ENCODE measurements at regions not wholly inside any gene's neighbourhood (a gene's known extent, or its start where the extent isn't known, plus 50 kb on each side); places are given as distances from the start of the nearest gene placed in this dataset.

DNA sequence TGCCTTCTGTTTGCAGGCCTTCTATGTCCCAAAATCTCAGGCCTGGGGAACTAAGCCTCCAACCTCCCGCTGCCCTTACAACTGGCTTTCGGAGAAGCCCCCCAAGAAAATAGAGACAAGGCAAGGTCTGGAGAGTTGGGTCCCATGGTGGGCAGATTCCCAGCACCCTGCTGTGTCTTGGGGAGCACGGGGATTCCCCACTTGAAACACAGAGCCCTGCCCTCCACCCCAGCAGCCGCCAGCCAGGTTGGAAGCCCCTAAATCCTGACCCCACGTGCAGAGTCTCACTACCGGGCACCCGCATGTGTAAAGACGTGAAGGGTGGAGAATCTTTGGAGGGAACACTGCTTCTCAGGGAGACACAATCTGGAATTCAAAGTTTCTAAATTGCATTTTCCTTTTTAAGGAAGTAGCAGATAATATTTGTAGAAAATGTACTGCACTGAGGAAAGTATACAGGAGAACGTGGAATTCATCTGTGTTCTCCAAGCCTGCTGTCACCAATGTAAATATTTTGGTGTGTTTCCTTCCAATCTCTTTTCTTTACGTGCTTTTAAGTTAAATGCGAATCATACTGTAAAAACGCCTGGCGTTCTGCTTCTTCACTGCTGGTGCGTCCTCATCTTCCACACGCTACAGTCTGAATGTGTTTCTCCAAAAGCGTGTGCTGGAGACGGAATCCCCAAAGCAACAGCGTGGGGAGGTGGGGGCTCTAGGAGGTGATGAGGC lies 220.9 kb downstream of the BRD1 start:
- no peak for DNase-seq (ENCODE audit: low read depth)

DNA sequence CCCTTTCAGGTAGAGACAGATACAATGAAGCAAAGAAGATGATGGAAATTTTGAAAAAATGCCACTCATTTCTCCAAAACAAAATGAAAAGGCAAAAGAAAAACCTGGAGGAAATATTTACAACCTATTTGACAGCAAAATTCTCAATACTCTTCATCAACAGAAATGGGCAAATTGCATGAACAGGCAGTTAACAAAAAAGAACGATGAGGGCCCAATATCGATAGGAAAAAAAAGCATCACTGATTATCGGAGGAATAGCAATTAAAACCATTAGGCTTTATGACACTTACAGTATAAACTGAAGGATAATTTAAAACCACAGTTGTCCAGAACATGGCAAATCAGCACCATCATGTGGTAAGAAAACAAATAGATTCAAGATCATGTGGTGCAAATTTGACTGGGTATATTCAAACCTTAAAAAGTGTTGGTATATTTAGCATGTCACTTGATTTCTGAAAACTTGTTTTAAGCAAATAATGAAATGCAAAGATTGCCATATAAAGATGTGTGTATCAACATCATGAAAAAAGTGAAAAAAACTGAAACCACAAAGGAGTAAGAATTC lies 222.9 kb downstream of the BRD1 start:
- no peak for DNase-seq (ENCODE audit: low read depth)

DNA sequence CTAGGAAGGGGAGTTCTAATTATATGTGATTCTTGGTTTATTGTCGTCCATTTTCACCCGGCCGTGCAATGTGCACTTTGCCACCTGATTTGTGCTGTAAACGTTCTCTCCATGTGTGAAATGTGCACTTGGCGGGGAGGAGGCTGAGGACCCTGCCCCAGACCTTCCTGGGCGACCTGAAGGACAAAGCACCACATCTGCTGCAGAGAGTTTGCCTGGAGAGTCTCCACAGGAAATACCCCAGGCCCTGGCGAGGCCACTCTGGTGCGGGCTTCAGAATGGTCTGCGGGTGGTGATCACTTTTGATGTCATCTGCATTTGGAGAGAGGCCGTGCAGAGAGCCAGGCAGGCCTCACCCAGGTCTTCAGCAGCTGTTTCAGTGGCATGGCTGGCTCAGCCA lies 224.7 kb downstream of the BRD1 start:
- no peak for DNase-seq (ENCODE audit: low read depth)

DNA sequence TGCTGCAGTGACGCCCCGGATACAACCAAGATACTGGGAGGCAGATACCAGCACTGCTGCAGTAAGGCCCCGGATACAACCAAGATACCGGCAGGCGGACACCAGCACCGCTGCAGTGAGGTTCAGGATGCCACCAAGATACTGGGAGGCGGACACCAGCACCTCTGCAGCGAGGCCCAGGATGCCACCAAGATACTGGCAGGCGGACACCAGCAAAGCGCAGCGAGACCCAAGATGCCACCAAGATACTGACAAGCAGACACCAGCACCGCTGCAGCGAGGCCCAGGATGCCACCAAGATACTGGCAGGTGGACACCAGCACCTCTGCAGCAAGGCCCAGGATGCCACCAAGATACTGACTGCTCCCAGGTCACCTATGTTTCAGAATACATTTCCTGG lies 225.2 kb downstream of the BRD1 start:
- no peak for DNase-seq (ENCODE audit: low read depth)

DNA sequence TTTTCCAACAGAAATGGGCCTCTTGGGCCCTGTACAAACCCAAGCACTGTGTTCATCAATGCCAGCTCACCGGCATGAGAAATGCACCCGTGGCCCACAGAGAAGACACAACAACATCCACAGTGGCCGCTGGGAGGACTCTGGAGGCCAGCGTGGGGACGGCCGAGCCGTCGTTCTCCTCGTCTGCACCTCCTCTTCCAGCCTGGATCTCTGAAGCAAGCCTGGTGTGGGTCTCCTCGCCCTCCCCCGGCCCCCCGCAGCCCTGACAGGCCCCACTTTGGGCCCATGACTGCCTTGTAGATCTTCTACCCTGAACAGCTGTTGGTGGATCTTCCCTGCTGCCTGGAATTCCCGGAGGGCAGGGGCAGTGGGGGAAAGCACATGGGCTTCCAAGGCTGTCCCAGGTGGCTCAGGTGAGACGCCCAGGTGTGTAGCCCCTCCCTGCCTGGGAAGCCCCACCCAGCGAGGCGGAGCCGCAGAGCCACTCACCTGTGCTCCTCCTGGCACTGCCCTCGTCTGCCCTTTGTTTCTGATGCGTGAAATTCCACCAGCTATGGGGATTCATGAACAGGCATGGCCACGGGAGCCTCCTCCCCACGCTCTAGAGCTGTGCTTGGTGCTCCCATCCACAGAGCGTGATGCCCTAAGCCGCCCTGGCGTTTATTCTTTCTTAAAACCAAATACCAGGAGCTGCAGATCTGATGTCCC lies 225.9 kb downstream of the BRD1 start:
- DNase-seq (ENCODE audit: low read depth), result no peak

DNA sequence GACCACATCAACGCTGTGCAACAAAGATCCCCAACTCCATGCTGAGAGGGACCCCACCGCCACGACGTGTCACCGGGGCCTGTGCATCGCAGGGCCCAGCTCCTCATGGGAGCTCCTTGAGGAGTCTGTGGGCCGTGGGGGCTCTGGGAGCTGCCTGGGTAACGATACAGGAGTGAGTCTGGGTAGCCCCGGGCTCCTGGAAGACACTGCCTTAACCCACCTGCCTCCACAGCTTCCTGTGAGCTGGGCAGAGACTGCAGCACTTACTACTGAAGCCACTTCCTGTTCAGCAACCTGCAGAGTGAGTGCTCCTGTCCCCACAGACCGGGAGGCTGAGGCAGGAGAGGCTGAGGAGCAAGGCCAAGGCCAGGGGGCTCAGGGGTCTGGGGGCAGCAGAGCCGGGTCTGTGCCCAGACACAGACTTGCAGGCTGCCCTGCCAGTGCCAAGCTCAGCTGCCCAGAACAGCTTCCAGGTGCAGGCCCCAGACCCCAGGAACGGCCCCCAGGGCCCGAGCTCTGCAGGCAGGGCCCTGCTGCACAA lies 226.7 kb downstream of the BRD1 start:
- no peak for DNase-seq (ENCODE audit: low read depth)

DNA sequence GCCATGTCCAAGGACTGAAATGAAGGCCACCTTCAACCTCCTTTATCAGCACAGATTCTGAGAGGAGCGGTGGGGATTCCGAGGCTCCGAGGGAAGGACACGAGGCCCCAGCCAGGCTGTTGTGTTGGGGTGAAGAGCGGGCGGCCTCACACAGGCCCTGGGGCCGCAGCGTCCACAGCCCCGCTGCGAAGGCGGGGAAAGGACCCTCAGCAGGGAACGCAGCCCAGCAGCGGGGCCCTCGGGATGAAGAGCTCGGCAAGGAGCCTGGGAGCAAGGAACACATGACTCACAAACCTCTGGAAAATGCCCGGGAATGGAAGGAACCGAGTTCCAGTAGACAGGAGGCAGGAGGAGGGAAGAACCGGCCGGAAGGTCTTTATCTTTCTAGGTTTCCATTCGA lies 227.2 kb downstream of the BRD1 start:
- no peak for DNase-seq (ENCODE audit: low read depth)

DNA sequence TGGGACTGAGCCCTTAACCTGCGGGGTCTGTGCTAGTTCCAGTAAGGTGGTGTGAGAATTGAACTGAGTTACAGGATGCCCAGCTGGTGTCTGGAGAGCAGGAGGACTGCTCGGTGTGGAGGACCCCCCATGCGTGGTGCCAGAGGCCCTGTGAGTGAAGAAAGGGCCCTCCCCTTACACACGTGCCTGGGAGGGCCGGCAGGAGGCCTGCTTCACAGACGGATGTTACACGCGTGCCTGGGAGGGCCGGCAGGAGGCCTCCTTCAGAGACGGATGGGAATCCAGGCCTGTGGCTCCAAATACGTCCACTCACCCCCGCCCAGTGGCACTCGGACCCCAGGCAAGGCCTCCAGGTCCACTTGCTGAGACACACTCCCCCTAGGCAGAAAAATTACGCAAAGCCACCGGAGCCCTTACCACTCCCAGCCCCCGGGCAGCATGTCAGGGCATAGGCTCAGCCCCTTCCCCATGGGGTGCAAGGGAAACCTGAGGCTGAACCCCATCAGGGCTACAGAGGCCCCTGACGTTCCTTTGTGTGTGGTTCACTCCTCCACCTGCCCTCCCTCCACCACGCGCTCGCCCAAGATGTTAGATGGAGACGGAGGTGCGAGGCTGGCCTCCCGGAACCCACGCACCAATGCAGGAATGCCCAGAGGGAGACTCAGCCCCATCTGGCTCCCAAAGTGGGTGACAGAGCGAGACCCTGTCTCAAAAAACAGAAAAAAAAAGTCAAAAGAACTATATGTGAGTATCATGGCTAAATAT lies 227.8 kb downstream of the BRD1 start:
- DNase-seq (ENCODE audit: low read depth), result no peak

DNA sequence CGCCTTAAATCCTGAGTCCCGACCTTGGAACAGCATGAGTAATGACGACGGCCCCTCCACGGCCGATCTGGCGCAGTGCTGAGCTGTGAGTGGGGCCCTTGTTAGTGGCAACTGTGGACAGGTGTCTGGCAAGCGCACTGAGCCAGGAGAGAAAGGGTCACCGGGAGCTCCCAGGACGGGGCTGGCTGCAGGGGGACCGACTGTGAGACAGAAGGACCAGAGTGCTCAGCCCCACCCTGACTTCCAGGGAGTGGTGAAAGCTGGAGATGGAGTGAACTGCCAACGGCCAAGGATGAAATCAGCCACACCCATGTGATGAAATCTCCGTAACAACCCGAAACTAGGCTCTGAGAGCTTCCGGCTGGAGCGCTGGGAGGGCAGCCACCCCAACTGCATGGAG lies 228.6 kb downstream of the BRD1 start:
- DNase-seq (ENCODE audit: low read depth), result no peak

DNA sequence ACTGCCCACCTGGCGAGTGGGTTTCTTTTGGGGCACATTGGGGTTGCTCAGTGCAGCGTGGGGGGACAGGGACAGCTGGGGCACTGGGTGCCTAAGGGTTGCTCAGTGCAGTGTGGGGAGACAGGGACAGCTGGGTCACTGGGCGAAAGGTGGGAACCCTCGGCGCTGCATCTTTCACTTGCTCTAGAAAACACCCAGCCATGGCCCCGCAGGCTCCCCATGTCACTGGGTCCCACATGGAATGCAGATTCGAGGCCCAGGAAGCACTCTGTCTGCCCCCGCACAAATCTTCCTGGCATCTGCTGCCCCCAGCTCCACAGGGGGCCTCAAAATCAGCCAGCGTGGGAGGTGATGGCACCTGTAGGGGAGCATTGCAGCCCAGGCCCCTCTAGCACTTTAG lies 229.3 kb downstream of the BRD1 start:
- DNase-seq (ENCODE audit: low read depth), result no peak

DNA sequence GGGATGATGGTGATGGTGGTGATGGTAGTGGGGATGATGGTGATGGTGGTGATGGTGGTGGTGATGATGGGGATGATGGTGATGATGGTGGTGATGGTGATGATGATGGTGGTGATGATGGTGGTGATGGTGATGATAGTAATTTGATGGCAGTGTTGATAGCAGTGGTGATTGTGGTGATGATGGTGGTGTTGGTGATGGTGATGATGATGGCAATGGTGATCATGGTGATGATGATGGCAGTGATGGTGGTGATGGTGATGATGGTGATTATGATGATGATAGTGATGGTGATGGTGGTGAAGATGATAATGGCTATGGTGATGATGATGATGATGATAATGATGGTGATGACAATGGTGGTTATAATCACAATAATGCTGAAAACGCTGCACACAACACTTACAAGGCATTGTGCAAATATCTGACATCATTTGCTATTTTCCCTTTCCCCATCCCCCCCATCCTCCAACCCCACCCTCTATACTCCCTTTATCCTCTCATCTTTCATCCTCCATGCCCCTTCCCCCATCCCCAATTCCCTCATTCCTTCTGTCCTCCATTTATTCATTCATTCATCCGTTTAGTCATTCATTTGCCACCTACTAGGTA lies 230.1 kb downstream of the BRD1 start:
- no peak for DNase-seq (ENCODE audit: low read depth)

DNA sequence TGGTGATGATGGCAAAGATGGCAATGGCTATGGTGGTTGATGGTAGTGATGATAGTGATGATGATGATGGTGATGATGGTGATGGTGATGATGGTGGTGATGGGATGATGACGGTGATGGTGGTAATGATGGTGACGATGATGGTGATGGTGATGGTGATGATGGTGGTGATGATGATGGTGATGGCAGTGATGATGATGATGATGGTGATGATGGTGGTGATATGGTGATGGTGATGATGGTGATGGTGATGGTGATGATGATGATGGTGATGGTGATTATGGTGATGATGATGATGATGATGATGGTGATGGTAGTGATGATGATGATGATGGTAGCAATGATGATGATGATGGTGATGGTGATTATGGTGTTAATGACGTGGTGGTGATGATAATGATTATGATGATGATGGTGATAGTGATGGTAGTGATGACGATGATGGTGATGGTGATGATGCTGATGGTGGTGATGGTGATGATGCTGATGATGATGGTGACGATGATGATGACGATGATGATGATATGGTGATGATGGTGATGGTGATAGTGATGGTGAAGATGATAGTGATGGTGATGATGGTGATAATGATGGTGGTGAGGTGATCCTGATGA lies 232.1 kb downstream of the BRD1 start:
- DNase-seq (ENCODE audit: low read depth), result no peak

DNA sequence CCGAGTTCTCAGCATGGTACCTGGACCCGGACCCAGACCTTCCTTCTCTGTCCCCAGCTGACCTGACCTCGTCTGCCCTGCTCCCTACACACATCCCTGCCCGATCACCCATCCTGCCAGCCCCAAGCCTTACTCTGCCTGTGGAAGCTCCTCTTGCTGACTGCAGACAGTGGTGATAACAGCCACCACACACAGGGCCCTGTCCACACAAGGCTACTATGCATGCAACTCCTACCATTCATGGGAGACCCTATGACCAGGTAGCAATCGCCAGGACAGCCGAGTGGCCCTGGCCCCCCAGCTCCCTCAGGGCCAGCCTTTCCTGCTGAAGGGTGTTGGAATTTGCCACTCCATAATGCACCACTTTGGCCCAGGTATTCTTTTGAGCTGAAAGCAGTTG lies 233.6 kb downstream of the BRD1 start:
- no peak for DNase-seq (ENCODE audit: low read depth)

DNA sequence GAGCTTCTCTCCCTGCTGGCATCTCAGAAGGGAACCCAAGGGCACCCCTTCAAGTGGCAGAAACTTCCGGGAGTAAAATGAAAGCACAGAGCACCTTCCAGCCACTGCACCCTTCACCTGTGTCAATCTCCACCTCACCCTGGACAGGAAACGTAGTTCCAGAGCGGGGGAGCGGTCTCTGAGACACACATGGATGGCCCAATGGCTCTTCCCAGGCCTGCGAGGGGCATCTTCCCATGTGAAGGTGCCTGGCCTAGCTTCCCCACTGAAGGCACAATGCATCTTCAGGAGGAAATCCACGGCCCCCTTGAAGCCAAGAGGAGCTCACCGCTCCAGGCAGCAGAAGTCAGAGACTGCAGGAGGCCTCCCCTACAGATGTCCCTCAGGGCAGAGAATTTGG lies 234.2 kb downstream of the BRD1 start:
- no peak for DNase-seq (ENCODE audit: low read depth)

DNA sequence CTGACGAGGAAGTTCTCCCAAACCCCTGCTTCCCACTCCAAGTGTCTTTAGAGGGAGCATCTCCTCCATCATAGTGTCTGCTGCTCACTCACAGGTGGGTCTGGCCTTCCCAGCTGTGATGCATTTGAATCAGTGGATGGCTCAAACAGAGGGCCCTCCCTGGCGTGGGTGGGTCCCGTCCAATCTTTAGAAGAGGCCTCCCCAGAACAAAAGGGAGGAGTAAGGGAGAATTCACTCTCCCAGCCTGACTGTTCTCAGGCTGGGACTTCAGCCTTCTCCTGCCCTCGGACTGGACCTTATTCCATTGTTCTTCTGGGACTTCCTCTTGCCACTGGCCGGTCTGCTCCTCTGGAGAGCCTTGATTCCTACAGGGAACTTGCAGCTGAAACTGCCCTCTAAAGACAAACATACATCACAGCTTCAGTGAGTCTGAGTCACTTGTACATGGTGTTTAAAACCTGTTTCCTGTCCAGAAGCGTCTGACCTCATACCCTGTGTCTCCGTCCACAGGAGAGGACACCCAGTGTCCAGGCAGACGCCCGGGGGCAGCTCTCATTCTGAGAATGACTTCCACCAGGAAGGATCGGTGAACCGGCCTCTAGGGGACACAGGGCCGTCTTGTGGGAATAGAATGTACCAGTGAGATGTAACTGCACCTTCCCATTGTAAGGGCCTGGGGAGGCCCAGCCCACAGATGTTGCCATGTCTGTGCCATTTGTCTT lies 234.7 kb downstream of the BRD1 start:
- no peak for DNase-seq (ENCODE audit: low read depth)

DNA sequence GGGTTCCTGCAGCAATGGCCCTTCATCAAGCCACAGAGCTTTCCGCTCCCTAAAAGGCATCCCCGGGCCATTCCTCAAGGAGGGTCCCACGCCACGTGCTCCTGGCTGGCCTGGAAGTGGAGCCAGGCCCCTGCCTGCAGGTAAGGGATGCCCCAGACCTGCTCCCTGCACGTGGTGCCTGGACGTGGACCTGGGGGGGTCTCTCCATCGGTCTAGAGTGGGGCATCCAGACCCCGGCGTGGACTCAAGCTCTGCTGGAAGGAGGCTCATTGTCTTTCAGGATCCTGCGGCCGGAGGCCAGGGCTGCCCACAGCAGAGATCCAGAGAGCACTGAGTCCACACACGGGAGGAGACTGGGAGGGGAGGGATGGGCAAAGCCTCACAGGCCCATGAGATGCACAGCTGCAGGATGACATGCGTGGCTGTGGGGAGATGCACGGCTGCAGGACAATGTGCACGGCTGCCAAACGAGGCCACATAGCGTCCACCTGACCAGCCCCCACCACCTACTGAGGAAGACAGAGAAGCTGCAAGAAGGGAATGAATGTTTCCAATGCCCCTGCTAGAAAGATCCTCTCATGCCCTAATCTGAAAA lies 236.7 kb downstream of the BRD1 start:
- DNase-seq (ENCODE audit: low read depth), result no peak

DNA sequence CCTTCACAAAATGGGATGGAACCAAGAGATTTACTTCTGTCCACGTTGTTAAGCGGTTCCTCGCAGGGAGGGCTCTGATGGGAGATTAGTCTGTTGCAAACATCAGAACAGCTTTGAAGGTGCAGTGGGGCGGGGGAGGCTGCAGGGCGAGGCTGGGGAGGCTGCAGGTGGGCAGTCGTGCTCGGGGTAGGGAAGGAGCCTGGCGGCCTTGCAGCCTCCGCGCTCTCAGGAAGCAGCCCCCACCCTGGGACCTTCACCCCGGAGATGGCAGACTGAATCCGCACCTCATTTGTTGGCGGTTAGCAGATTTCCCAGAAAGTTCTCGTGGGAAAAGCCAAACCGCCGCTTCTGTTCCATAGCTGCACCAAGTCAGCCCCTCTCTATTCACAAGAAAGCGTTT lies 237.3 kb downstream of the BRD1 start:
- no peak for DNase-seq (ENCODE audit: low read depth)

DNA sequence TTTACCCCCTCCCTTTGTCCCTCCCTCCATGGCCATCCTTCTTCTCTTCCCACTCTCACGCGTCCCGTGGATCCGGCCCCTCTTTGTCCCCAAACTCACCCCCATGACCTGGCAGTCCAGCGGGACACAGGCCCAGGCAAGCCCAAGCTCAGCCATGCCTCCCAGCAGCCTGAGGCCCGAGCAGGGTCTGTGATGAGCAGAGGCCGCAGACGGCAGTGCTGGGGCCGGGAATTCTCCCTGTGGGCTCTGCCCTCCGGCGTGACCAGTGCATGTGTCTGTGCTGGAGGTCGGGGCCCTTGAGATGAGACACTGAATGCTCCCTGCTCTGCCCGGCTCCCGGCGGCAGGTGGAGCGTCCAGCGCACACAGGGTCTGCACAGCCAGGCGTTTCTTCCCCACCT lies 237.9 kb downstream of the BRD1 start:
- DNase-seq (ENCODE audit: low read depth), result no peak

DNA sequence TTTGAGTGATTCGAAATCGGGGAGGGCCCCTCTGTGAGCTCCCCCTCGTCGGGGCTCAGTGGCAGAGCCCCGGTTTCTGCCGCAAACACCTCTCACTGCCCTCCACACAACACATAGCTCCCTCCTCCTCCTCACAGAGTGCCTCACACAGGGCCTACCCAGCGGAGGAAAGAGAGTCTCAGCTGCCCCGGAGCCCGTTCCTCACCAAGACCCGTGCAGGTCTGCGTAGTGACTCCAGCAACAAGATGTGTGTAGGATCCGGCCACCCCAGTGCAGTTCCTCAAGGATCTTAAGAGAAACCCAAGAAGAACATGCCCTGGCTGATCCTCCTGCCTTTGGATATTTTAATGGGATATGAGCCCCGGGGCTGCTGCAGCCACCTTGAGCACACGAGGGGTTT lies 238.4 kb downstream of the BRD1 start:
- no peak for DNase-seq (ENCODE audit: low read depth)

DNA sequence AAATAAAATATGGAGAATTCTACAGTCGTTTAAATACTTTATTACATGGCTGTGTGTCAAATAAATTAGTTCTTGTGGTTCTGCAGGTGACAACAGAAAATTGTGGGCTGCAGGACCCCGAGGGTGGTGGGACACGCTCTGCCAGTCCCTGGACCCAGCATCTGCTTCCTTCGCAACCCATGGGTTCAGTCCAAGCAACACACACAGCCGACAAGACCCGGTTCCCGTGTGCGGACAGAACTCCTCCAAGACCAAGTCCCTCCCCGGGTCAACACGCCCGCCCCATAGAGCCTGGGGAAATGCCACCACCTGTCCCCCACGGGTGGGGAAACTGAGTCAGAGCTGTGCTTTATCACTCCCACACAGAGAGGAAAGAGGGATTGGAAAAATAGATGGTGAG lies 238.9 kb downstream of the BRD1 start:
- DNase-seq (ENCODE audit: low read depth), result no peak
